Smooth muscle cell (in vitro differentiated cells): ENCODE measurements at regions not wholly inside any gene's neighbourhood (a gene's known extent, or its start where the extent isn't known, plus 50 kb on each side); places are given as distances from the start of the nearest gene placed in this dataset.
A peak's percentile ranks its signal among the peaks of the same experiment; 100 is the strongest.

Experiments used
- DNase-seq: peaks from one replicate; lab custom pipeline; 2025; ENCODE audit not compliant: unreplicated experiment; lab: John Stamatoyannopoulos, UW
- H2AFZ ChIP-seq: fragments of 200-600 bp; sonication (generic); 2 replicates; pipeline ENCODE4 v1.6.0; 2016; ENCODE audit warnings: antibody characterized with exemption, low read depth, mild to moderate bottlenecking
- H3F3A ChIP-seq: fragments of 200-600 bp; sonication (generic); 2 replicates; pipeline ENCODE4 v1.6.0; 2017; ENCODE audit warnings: antibody characterized with exemption, low read depth
- H3K27ac ChIP-seq: fragments of 200-600 bp; sonication (generic); 2 replicates; pipeline ENCODE4 v1.5.1; 2016; ENCODE audit warnings: low read depth, mild to moderate bottlenecking
- H3K27me3 ChIP-seq: fragments of 200-600 bp; sonication (generic); 2 replicates; pipeline ENCODE4 v1.6.1; 2016; ENCODE audit warnings: low read depth, mild to moderate bottlenecking
- H3K36me3 ChIP-seq: fragments of 200-600 bp; sonication (generic); 2 replicates; pipeline ENCODE4 v1.5.1; 2016; ENCODE audit warnings: low read depth
- H3K4me1 ChIP-seq: fragments of 200-600 bp; sonication (generic); 2 replicates; pipeline ENCODE4 v1.5.1; 2016; ENCODE audit warnings: low read depth
- H3K4me2 ChIP-seq: fragments of 200-600 bp; sonication (generic); 2 replicates; pipeline ENCODE4 v1.6.0; 2016; ENCODE audit warnings: mild to moderate bottlenecking
- H3K4me3 ChIP-seq: fragments of 200-600 bp; sonication (generic); 2 replicates; pipeline ENCODE4 v1.5.1; 2016; ENCODE audit warnings: mild to moderate bottlenecking
- H3K79me2 ChIP-seq: fragments of 200-600 bp; sonication (generic); 2 replicates; pipeline ENCODE4 v1.6.0; 2016; ENCODE audit warnings: low read depth, mild to moderate bottlenecking
- H3K9ac ChIP-seq: fragments of 200-600 bp; sonication (generic); 2 replicates; pipeline ENCODE4 v1.6.0; 2016; ENCODE audit warnings: low read depth
- H3K9me3 ChIP-seq: fragments of 200-600 bp; sonication (generic); replicated peaks from 2 replicates; pipeline ENCODE4 v1.5.1; 2016; ENCODE audit warnings: low read depth
- H4K20me1 ChIP-seq: fragments of 200-600 bp; sonication (generic); 2 replicates; pipeline ENCODE4 v1.6.0; 2016; ENCODE audit warnings: low read depth
- WGBS: methylation state at CpG from one replicate; pipeline ENCODE4 v1.1.7; 2016; ENCODE audit warnings: low lambda C conversion rate; 5-methylcytosine and 5-hydroxymethylcytosine counted together
- TF ChIP-seq, protein P1 (sequence below): fragments of 200-600 bp; sonication (generic); IDR thresholded peaks from 2 replicates; pipeline ENCODE4 v1.5.1; 2017; ENCODE audit warnings: borderline replicate concordance, mild to moderate bottlenecking, antibody characterized with exemption; ENCODE audit not compliant: insufficient read depth, poor library complexity, severe bottlenecking

DNA sequence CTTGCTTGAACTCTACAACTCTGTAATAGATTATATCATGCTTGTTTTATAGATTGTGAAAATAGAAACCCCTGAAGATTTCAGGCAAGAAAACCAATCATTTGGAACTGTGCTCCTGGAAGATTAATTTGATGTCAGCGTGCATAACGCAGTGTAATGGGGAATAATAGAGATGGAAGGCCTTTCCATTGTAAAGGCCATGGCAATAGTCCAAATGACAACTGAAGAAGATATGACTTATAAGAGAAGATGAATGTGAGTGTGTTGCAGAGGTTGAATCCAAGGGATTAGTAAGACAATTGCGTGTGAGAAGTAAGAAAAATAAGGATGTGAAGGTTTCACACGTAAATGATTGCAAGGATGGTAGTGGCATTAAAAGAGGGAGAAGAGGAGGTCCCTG lies 285.0 kb downstream of the DUSP10 start:
- Histone ChIP-seq H3K36me3 (no peaks in the 10 kb centered on the region), H3F3A (peaks cover 3% of the 10 kb centered on the region), H3K4me3 (no peak overlapping the region), H3K4me1 (no peaks in the 10 kb centered on the region), H2AFZ (no peak overlapping the region), H3K27me3 (no peaks in the 10 kb centered on the region), H3K9ac (no peak overlapping the region), H3K79me2 (no peaks in the 10 kb centered on the region), H3K4me2 (no peak overlapping the region), H3K9me3 (no peaks in the 10 kb centered on the region), H4K20me1 (no peaks in the 10 kb centered on the region), H3K27ac (no peak overlapping the region)
- WGBS = 95% methylated on average over 4 of the region's 4 CpGs
- TF ChIP-seq, protein P1, sequence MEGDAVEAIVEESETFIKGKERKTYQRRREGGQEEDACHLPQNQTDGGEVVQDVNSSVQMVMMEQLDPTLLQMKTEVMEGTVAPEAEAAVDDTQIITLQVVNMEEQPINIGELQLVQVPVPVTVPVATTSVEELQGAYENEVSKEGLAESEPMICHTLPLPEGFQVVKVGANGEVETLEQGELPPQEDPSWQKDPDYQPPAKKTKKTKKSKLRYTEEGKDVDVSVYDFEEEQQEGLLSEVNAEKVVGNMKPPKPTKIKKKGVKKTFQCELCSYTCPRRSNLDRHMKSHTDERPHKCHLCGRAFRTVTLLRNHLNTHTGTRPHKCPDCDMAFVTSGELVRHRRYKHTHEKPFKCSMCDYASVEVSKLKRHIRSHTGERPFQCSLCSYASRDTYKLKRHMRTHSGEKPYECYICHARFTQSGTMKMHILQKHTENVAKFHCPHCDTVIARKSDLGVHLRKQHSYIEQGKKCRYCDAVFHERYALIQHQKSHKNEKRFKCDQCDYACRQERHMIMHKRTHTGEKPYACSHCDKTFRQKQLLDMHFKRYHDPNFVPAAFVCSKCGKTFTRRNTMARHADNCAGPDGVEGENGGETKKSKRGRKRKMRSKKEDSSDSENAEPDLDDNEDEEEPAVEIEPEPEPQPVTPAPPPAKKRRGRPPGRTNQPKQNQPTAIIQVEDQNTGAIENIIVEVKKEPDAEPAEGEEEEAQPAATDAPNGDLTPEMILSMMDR = no peak
- no peak for DNase-seq

DNA sequence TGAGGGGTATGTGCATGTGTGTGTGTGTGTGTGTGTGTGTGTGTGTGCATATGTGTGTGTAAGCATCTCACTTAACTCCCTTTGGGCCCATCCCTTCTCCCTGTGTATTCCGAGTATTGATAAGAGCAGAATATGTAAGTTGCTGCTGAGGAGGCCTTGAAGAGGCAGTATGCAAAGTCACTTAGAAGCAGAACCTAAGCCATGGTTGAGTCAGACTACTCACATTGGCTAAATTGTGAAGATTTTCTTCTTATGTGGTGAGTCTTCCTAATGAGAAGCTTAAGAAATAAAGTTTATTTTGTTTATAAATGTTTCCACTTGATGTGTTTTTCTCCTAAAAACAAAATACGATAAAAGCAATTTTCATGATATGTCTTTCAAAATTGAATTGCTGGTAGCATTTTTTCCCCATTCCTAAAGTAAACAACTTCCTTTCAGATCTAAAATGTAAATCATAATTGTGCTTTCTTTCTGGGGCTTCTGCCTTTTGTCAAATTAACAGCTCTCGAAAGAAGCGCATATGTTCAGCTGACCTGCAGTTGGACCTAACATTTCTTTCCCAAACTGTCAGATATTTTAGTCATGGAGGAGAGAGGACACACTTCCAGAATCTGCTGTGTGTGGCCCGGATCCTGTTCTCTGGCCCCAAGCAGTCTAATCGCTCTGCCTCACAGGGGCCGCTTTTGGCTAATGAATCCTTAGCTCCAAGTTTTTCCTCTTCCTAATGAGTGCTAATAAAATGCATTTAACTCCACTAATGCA lies 284.0 kb downstream of the DUSP10 start:
- peaks cover 3% of the 10 kb centered on the region for H3F3A ChIP-seq
- H3K27me3 ChIP-seq = no peaks in the 10 kb centered on the region
- H3K79me2 ChIP-seq = no peaks in the 10 kb centered on the region
- no peaks in the 10 kb centered on the region for H3K9me3 ChIP-seq
- peak overlapping the region; percentile 84 for H3K27ac ChIP-seq
- WGBS = 29% methylated on average over 7 of the region's 7 CpGs
- no peaks in the 10 kb centered on the region for H3K4me1 ChIP-seq
- H3K9ac ChIP-seq = peak overlapping the region; percentile 75
- DNase-seq = no peak
- no peaks in the 10 kb centered on the region for H3K36me3 ChIP-seq
- TF ChIP-seq, protein P1 = no peak
- peak overlapping the region; percentile 72 for H2AFZ ChIP-seq
- no peaks in the 10 kb centered on the region for H4K20me1 ChIP-seq
- H3K4me3 ChIP-seq = no peak overlapping the region
- H3K4me2 ChIP-seq = peak overlapping the region; percentile 71

DNA sequence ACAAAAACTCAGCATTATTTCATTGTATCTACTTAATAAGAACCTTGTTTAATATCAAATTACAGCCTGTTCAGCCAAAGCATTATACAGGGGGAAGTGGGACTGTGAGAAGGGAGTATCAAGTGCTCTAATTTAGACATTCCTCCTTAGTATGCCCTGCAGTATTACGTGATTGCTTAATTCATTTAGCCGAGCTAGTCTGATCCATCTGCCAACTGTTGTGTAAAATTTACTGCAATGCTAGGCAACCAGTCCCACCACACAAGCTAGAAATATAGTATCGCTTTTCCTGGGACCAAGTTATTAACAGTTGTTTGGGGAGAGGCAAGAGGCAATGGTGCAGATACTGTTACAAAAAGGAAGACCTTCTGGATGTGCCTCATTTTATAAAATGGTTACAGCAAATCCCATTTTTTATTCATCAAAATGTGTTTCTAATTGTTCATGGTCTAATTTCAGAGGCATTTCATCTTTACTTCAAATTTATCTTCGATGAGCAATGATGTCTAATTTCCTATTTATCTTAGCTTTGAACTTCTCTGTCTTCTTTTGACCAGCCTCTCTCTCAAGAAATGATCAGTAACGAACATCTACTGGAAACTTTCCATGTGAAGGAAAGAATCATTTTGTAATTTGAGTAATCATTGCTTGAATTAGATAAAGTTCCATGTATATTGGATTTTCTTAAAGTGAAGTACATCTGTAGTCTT lies 283.3 kb downstream of the DUSP10 start:
- Histone ChIP-seq H3K4me3 (no peak overlapping the region), H3K9ac (peak overlapping the region; percentile 75), H4K20me1 (no peaks in the 10 kb centered on the region), H3K27ac (peak overlapping the region; percentile 84), H2AFZ (peak overlapping the region; percentile 72), H3K36me3 (no peaks in the 10 kb centered on the region), H3K9me3 (no peaks in the 10 kb centered on the region), H3K27me3 (no peaks in the 10 kb centered on the region), H3K79me2 (no peaks in the 10 kb centered on the region), H3K4me2 (peak overlapping the region; percentile 71), H3F3A (peaks cover 3% of the 10 kb centered on the region), H3K4me1 (no peaks in the 10 kb centered on the region)
- TF ChIP-seq, protein P1 = no peak
- no peak for DNase-seq
- WGBS = 58% methylated on average over 5 of the region's 5 CpGs
